ENCODE measurements at regions not wholly inside any gene's neighbourhood (a gene's known extent, or its start where the extent isn't known, plus 50 kb on each side); places are given as distances from the start of the nearest gene placed in this dataset.

DNA sequence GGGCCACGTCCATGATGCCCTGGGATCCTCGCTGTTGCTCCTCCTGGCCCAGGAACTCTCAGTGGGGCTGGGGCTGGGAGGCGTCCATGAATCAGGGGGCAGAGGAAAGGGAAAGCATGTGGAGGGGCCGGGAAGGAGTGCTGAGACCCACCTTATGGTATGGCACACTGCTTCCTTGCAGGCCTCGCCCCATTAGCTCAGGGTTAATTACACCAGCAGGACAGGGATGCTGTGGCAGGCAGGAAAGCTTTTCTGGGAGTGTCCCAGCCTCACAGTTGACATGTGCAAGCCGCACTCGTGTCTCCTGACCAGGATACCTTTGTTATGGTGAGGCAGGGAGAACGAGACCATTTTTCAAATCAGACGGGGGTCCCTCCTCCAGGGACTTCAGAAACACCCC, 109.7 kb upstream of the PCBD1 start:
- Mint-ChIP-seq H3K4me3 (no peak overlapping the region), H3K36me3 (ENCODE audit: low read depth) (no peaks in the 10 kb centered on the region), H3K27me3 (ENCODE audit: insufficient read depth) (peaks cover 31% of the 10 kb centered on the region), H3K27ac (no peak overlapping the region), H3K9me3 (no peaks in the 10 kb centered on the region), H3K4me1 (ENCODE audit: low read depth) (no peaks in the 10 kb centered on the region)
- no peak for DNase-seq
- TF ChIP-seq, protein P1, sequence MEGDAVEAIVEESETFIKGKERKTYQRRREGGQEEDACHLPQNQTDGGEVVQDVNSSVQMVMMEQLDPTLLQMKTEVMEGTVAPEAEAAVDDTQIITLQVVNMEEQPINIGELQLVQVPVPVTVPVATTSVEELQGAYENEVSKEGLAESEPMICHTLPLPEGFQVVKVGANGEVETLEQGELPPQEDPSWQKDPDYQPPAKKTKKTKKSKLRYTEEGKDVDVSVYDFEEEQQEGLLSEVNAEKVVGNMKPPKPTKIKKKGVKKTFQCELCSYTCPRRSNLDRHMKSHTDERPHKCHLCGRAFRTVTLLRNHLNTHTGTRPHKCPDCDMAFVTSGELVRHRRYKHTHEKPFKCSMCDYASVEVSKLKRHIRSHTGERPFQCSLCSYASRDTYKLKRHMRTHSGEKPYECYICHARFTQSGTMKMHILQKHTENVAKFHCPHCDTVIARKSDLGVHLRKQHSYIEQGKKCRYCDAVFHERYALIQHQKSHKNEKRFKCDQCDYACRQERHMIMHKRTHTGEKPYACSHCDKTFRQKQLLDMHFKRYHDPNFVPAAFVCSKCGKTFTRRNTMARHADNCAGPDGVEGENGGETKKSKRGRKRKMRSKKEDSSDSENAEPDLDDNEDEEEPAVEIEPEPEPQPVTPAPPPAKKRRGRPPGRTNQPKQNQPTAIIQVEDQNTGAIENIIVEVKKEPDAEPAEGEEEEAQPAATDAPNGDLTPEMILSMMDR (IDR thresholded peaks at IDR 0.05): no peak

DNA sequence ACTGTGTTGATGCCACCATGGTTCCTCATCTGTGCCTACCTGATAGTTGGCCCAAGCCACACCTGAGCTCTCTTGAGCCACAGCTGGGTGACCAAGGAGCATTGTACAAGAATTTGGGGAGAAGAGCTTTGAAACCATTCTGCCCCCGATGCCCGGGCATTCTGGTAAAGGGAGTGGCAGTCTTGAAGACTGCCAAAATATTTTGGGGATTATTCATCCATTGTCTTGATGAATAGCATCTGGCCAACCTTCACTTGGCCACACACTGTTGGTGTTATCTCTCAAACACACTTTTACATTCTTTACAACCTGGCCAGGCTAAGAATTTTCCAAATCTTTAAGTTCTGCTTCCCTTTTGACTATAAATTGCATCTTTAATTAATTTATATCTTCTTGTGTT, 113.1 kb upstream of the PCBD1 start:
- no peaks in the 10 kb centered on the region for H3K9me3 Mint-ChIP-seq
- no peaks in the 10 kb centered on the region for H3K4me1 Mint-ChIP-seq (ENCODE audit: low read depth)
- H3K36me3 Mint-ChIP-seq (ENCODE audit: low read depth): no peaks in the 10 kb centered on the region
- H3K27ac Mint-ChIP-seq: no peak overlapping the region
- H3K4me3 Mint-ChIP-seq: no peak overlapping the region
- no peak for DNase-seq
- TF ChIP-seq, protein P1 (IDR thresholded peaks at IDR 0.05): no peak
- H3K27me3 Mint-ChIP-seq (ENCODE audit: insufficient read depth): peaks cover 28% of the 10 kb centered on the region

DNA sequence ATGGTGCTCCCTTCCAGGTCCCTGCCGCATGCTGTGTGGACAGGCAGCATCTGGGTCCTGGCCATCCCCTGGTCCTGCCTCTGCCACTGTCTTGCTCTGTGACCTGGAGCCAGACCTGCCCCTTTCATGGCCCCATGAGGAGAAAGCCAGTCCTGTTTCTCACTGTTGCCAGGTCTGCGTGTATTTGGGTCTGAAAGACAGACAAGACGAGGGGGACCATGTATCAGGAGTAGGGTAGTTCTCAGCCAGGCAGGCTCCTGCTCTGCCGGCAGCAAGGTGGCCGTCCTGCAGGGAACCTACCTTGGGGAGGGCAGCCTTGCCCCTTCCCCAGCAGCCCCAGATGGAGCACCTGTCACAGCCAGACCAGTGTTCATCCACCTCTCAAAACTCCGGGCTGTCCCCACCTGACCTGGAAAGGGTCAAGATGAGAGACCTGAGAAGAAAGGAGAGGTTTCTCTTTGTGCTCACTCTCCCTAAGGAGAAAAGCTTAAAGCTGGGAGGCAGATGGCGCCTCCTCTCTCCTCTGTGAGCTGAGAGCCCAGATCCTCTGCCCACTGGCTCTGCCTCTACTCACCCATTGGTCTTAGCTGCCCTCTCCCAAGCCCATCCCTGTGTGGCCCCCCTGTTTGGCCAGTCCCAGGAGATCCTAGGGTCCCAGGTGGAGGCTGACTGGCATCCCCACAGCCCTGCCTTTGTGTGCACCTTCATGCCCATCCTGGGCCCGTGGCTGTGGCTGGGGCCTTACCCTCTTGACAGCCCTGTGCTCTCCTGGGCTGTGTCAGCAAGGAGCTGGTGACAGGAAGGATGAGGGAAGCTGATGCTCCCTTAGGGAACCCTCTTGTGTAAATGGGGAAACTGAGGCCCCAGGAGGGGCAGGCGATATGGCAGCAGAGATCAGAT, 116.1 kb upstream of the PCBD1 start:
- Mint-ChIP-seq H3K4me1 (ENCODE audit: low read depth) (no peaks in the 10 kb centered on the region), H3K9me3 (no peaks in the 10 kb centered on the region), H3K27ac (no peak overlapping the region), H3K36me3 (ENCODE audit: low read depth) (no peaks in the 10 kb centered on the region), H3K4me3 (no peak overlapping the region), H3K27me3 (ENCODE audit: insufficient read depth) (peaks cover 30% of the 10 kb centered on the region)
- TF ChIP-seq, protein P1 (IDR thresholded peaks at IDR 0.05): no peak
- no peak for DNase-seq

DNA sequence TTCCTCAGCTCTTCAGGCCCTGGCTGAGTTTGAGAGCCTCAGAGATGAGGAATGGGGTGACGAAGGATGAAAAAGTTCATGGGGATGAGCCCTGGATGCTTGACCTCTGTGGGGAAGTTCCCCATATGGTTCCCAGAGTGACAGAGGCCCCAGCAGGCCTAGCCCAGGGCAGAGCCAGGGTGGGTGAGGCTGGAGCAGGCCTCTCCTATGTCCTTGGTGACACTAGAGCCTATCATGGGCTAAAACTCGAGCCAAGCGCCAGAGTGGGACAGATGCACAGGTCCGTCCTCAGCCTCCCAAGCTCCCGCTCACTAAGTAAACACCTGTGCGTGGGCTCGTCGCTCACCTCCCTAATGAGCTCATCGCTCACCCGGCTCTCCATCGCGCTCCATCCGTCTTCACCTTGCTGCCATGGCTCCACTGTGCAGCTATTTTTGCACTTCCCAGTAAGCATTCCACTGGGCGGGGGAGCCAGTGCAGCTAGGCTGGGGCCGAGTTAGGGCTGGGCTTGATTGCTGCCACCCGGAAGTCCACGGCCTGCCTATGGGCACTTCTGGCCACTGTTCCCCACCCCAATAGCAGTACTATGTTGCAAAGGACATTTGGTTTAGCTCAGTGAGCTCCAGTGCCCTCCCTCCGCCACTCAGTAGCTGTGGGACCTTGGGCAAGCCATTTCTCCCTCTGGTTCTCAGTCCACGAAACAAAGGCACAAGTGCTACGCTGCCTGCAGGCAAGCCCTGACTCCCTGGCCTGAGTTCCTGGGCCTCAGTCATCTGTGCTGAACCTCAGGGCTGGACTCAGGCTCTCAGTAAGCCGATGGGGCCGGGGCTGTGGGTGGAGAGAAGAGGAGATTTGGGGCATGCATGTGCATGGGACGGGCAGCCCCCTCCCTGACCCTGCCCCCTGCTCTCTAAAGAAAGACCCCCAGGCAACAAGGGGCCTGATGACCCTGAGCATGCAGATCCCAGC, 117.3 kb upstream of the PCBD1 start:
- H3K9me3 Mint-ChIP-seq: no peaks in the 10 kb centered on the region
- H3K36me3 Mint-ChIP-seq (ENCODE audit: low read depth): no peaks in the 10 kb centered on the region
- DNase-seq: no peak
- H3K4me3 Mint-ChIP-seq: no peak overlapping the region
- no peak overlapping the region for H3K27ac Mint-ChIP-seq
- peaks cover 39% of the 10 kb centered on the region for H3K27me3 Mint-ChIP-seq (ENCODE audit: insufficient read depth)
- TF ChIP-seq, protein P1 (IDR thresholded peaks at IDR 0.05): no peak
- no peaks in the 10 kb centered on the region for H3K4me1 Mint-ChIP-seq (ENCODE audit: low read depth)

DNA sequence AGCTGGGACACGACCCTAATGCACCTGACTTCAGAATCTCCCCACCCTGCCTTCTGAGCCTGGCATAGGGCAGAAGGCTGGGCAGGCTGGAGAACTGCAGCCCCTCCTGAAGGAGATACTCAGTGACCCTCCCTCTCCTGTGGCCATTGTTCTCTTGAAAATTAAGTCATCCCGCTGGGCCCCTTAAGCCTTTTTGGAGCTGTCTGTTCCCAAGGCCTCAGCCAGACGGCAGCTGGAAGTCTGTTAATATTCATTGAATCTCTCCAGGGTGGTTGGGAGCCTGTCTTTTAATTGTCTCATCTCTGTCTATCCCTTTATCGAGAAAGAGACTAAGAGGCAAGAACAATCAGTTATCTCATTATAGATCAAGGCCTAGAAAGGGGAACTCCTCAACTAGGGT, 118.1 kb upstream of the PCBD1 start:
- H3K27me3 Mint-ChIP-seq (ENCODE audit: insufficient read depth): peaks cover 43% of the 10 kb centered on the region
- no peaks in the 10 kb centered on the region for H3K4me1 Mint-ChIP-seq (ENCODE audit: low read depth)

More for the DNA sequence above, 118.1 kb upstream of the PCBD1 start:
- no peak for DNase-seq
- Mint-ChIP-seq H3K9me3 (no peaks in the 10 kb centered on the region), H3K27ac (no peak overlapping the region), H3K36me3 (ENCODE audit: low read depth) (no peaks in the 10 kb centered on the region), H3K4me3 (no peak overlapping the region)
- TF ChIP-seq, protein P1 (IDR thresholded peaks at IDR 0.05): no peak

All from HFFc6 (cell line).